ENCODE measurements at regions not wholly inside any gene's neighbourhood (a gene's known extent, or its start where the extent isn't known, plus 50 kb on each side); places are given as distances from the start of the nearest gene placed in this dataset.
A peak's percentile ranks its signal among the peaks of the same experiment; 100 is the strongest.

DNA sequence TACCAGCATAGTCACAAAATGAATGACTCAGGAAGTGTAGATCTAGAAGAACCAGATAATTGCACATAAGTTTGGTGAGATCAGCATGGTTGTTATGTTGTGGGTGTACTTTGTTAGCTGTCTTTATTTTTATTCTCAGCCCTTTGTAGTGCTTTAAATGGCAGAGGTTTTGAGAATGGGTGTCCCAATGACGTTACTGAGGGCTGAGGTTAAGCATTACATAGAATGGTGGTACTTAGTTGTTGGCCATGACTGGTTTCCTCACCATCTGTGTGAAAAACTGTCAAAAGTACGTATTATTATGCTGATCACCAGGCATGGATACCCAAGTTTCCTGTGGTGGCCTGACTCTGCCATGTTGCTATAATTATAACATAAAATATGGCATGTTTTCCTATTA, 165.8 kb downstream of the UBE2E3 start:
- no peak for DNase-seq
- no peak overlapping the region for H3K4me3 ChIP-seq (ENCODE audit: low read length)
- WGBS (ENCODE audit: insufficient coverage): 100% methylated on average over 1 of the region's 2 CpGs
- H3K36me3 ChIP-seq (ENCODE audit: control insufficient read depth, insufficient read depth, low read length): no peaks in the 10 kb centered on the region
- no peaks in the 10 kb centered on the region for H3K9me3 ChIP-seq (replicated peaks; ENCODE audit: control insufficient read depth, low read depth, low read length)
- no peak overlapping the region for H3K27ac ChIP-seq (ENCODE audit: low read length)
- no peaks in the 10 kb centered on the region for H3K4me1 ChIP-seq (ENCODE audit: control insufficient read depth, insufficient read depth, low read length)
- H3K27me3 ChIP-seq (ENCODE audit: control insufficient read depth, insufficient read depth, low read length): no peaks in the 10 kb centered on the region

DNA sequence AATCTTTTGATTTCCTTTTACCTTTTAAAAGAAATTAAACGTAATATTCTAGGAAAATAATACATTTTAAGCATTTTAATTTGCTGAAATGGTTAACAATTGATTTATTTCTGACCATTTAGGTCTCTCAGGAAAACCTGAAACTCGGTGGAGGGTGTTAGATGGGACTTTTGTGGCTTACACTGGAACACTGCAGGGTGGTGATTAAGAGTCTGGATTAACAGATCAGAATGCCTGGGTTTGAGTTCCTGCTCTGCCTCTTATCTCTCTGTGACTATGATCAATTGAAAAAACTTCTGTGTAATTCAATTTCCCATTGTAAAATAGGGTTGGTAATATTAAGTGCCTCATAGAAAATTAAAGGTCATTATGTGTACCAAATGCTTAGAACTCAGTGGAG, 168.7 kb downstream of the UBE2E3 start:
- no peak for DNase-seq
- Histone ChIP-seq H3K4me1 (ENCODE audit: control insufficient read depth, insufficient read depth, low read length) (no peaks in the 10 kb centered on the region), H3K27me3 (ENCODE audit: control insufficient read depth, insufficient read depth, low read length) (no peaks in the 10 kb centered on the region), H3K9me3 (replicated peaks; ENCODE audit: control insufficient read depth, low read depth, low read length) (no peaks in the 10 kb centered on the region), H3K4me3 (ENCODE audit: low read length) (no peak overlapping the region), H3K27ac (ENCODE audit: low read length) (no peak overlapping the region), H3K36me3 (ENCODE audit: control insufficient read depth, insufficient read depth, low read length) (no peaks in the 10 kb centered on the region)
- WGBS (ENCODE audit: insufficient coverage): no CpG with 5 or more reads among the region's 2 CpGs

DNA sequence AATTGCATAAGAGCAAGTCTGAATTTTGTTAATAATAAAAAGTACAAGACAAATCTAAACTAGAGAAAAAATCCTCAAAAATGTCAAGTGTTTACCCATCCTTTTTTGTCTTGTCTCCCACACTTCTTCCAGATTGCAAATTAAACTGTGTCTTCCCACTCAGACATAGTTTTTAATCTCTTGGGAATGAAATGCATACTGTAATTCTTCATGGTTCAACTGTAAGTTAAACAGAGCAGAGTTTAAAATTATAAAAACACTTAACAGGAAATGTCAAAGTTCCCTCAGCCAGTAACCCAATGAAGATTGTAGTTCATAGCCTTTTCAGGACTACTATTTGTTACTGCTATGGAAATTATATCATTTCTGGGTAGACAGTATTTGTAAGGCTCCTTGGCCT, 171.8 kb downstream of the UBE2E3 start:
- DNase-seq: peak; percentile 57
- Histone ChIP-seq H3K4me3 (ENCODE audit: low read length) (no peak overlapping the region), H3K27ac (ENCODE audit: low read length) (no peak overlapping the region), H3K27me3 (ENCODE audit: control insufficient read depth, insufficient read depth, low read length) (no peaks in the 10 kb centered on the region), H3K36me3 (ENCODE audit: control insufficient read depth, insufficient read depth, low read length) (no peaks in the 10 kb centered on the region), H3K4me1 (ENCODE audit: control insufficient read depth, insufficient read depth, low read length) (no peaks in the 10 kb centered on the region), H3K9me3 (replicated peaks; ENCODE audit: control insufficient read depth, low read depth, low read length) (peaks cover 4% of the 10 kb centered on the region)

DNA sequence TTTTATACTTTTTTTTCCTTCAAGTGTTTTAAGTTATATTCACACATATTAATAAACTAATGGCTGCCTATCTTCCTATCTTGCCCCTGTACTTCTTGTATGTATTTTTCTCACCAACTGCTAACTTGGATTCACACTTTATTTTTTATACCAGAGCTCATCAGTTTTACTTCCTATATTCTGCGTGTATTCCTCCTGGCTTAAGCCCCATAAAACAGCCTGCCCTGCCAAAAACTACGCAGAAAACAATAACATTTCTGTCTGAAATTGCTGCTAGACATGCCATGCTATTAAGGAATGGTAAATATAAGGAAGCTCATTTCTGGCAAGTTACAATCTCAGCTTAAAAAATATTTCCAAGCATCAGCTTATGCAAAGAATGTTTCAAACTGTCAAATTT, 172.3 kb downstream of the UBE2E3 start:
- peaks cover 4% of the 10 kb centered on the region for H3K9me3 ChIP-seq (replicated peaks; ENCODE audit: control insufficient read depth, low read depth, low read length)
- H3K36me3 ChIP-seq (ENCODE audit: control insufficient read depth, insufficient read depth, low read length): no peaks in the 10 kb centered on the region
- H3K4me1 ChIP-seq (ENCODE audit: control insufficient read depth, insufficient read depth, low read length): no peaks in the 10 kb centered on the region
- DNase-seq: peak; percentile 44
- no peaks in the 10 kb centered on the region for H3K27me3 ChIP-seq (ENCODE audit: control insufficient read depth, insufficient read depth, low read length)
- H3K27ac ChIP-seq (ENCODE audit: low read length): no peak overlapping the region
- no peak overlapping the region for H3K4me3 ChIP-seq (ENCODE audit: low read length)
- WGBS (ENCODE audit: insufficient coverage): no CpG with 5 or more reads among the region's 2 CpGs

DNA sequence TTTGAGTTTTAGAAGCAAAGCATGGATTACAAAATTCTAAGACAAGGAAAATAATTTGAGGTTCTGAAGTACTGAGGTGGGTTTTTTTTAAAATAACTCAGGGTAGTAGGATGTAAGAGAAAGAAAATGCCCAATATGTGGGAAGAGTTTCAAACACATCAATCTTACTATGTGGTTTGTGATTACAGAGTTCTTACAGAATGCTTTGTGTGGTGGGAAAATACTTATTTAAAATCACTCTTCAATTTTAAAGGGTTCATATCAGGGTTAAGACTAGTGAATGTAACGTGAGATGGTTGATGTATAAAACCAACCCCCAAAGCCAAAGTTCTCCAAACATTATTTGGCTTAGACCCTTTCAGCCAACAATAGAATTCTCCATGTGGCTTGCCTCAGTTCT, 173.5 kb downstream of the UBE2E3 start:
- Histone ChIP-seq H3K9me3 (replicated peaks; ENCODE audit: control insufficient read depth, low read depth, low read length) (peaks cover 4% of the 10 kb centered on the region), H3K36me3 (ENCODE audit: control insufficient read depth, insufficient read depth, low read length) (no peaks in the 10 kb centered on the region), H3K4me3 (ENCODE audit: low read length) (no peak overlapping the region), H3K27ac (ENCODE audit: low read length) (no peak overlapping the region), H3K27me3 (ENCODE audit: control insufficient read depth, insufficient read depth, low read length) (no peaks in the 10 kb centered on the region), H3K4me1 (ENCODE audit: control insufficient read depth, insufficient read depth, low read length) (no peaks in the 10 kb centered on the region)
- DNase-seq: no peak
- no CpG with 5 or more reads among the region's 1 CpG for WGBS (ENCODE audit: insufficient coverage)

DNA sequence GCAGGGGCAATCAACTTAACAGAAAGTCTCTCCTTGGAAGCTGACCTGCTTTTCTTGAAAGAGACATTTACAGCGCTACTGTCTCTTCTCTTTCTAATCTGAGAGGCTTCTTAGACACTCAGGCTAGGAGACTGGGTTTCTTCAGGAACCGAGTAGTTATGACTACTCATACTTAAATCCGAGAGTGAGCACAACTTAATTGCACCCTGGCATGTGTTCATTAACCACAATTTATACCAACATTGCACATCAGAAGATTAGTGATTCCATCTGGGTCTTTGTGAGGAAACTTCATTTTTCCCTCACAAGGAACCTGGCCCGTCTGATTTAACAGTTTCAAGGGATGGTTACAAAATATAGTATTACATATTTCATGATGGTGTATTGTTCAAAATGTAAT, 176.9 kb downstream of the UBE2E3 start:
- H3K27ac ChIP-seq (ENCODE audit: low read length): no peak overlapping the region
- 92% methylated on average over 3 of the region's 4 CpGs for WGBS (ENCODE audit: insufficient coverage)
- no peaks in the 10 kb centered on the region for H3K36me3 ChIP-seq (ENCODE audit: control insufficient read depth, insufficient read depth, low read length)
- DNase-seq: no peak
- no peak overlapping the region for H3K4me3 ChIP-seq (ENCODE audit: low read length)
- no peaks in the 10 kb centered on the region for H3K4me1 ChIP-seq (ENCODE audit: control insufficient read depth, insufficient read depth, low read length)
- peaks cover 4% of the 10 kb centered on the region for H3K9me3 ChIP-seq (replicated peaks; ENCODE audit: control insufficient read depth, low read depth, low read length)
- no peaks in the 10 kb centered on the region for H3K27me3 ChIP-seq (ENCODE audit: control insufficient read depth, insufficient read depth, low read length)

DNA sequence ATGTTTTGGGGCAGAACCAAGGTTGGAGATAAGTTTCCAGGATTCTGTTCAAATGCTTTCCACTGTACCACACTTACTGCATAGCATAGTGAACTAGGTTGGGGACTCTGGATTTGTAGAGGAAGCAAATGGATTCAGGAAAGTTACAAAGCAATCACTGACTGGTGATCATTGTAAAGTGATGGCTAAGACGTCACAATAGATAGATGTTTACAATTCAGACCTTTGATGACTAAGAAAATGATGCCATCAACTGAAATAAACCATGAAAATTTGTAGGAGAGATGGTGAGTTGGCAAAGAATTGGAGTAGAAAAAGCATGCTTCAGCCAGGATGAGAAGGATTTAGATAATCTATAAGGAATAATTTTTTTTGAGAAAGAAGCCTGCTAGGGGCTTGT, 178.0 kb downstream of the UBE2E3 start:
- Histone ChIP-seq H3K9me3 (replicated peaks; ENCODE audit: control insufficient read depth, low read depth, low read length) (peaks cover 4% of the 10 kb centered on the region), H3K27ac (ENCODE audit: low read length) (no peak overlapping the region), H3K4me1 (ENCODE audit: control insufficient read depth, insufficient read depth, low read length) (no peaks in the 10 kb centered on the region), H3K27me3 (ENCODE audit: control insufficient read depth, insufficient read depth, low read length) (no peaks in the 10 kb centered on the region), H3K36me3 (ENCODE audit: control insufficient read depth, insufficient read depth, low read length) (no peaks in the 10 kb centered on the region), H3K4me3 (ENCODE audit: low read length) (no peak overlapping the region)
- DNase-seq: no peak
- no CpG with 5 or more reads among the region's 1 CpG for WGBS (ENCODE audit: insufficient coverage)

DNA sequence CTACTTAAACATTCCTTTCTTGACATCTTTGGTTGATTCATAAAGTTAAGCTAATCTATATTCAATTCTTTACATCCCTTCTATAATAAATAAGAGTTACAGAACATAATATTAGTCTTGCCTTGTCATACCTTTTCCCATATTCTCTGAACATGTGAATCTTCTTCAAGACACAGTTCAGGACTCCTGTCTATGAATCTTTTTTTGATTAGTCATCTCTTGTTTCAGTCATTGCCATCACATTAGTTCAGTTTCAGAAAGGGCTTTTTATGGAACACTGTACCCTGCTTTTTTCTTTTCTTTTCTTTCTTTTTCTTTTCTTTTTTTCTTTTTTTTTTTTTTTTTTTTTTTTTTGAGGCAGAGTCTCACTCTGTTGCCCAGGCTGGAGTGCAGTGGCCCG, 181.2 kb downstream of the UBE2E3 start:
- no peak for DNase-seq
- no peaks in the 10 kb centered on the region for H3K27me3 ChIP-seq (ENCODE audit: control insufficient read depth, insufficient read depth, low read length)
- no peaks in the 10 kb centered on the region for H3K36me3 ChIP-seq (ENCODE audit: control insufficient read depth, insufficient read depth, low read length)
- no peak overlapping the region for H3K4me3 ChIP-seq (ENCODE audit: low read length)
- no peak overlapping the region for H3K27ac ChIP-seq (ENCODE audit: low read length)
- no peaks in the 10 kb centered on the region for H3K4me1 ChIP-seq (ENCODE audit: control insufficient read depth, insufficient read depth, low read length)
- no CpG with 5 or more reads among the region's 1 CpG for WGBS (ENCODE audit: insufficient coverage)
- no peaks in the 10 kb centered on the region for H3K9me3 ChIP-seq (replicated peaks; ENCODE audit: control insufficient read depth, low read depth, low read length)

DNA sequence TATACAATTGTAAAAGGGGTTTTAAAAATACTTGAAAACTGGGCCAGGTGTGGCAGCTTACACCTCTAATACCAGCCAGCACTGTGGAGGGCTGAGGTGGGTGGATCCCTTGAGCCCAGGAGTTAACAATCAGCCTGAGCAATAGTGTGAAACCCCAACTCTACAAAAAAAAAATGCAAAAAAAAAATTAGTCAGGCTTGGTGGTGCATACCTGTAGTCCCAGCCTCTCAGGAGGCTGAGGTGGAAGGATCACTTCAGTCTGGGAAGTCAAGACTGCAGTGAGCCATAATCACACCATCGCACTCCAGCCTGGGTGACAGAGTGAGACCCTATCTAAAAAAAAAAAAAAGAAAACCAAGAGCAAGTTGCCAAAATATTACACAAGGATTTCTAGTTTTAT, 182.7 kb downstream of the UBE2E3 start:
- H3K9me3 ChIP-seq (replicated peaks; ENCODE audit: control insufficient read depth, low read depth, low read length): no peaks in the 10 kb centered on the region
- H3K27ac ChIP-seq (ENCODE audit: low read length): no peak overlapping the region
- no peak overlapping the region for H3K4me3 ChIP-seq (ENCODE audit: low read length)
- no peaks in the 10 kb centered on the region for H3K4me1 ChIP-seq (ENCODE audit: control insufficient read depth, insufficient read depth, low read length)
- H3K27me3 ChIP-seq (ENCODE audit: control insufficient read depth, insufficient read depth, low read length): no peaks in the 10 kb centered on the region
- no peak for DNase-seq
- WGBS (ENCODE audit: insufficient coverage): no CpG with 5 or more reads among the region's 1 CpG
- no peaks in the 10 kb centered on the region for H3K36me3 ChIP-seq (ENCODE audit: control insufficient read depth, insufficient read depth, low read length)

DNA sequence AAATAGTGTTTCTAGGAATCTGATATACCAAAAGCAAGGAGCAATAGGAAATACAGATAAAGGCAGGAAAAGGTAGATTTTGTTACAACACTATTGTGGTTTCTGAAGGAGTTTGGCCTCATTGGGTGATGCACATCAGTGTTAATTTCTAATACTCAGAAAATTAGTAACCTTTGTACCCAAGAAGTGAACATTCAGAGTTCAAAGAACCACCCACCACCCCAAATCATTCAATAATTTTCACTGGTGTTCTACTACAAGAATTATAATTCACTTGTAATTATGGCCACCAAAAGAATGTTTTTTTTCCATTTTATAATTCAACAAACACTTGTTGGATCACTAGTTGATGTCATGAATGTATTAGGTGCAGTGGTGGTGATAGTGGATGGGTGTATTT, 183.3 kb downstream of the UBE2E3 start:
- no peak for DNase-seq
- no peak overlapping the region for H3K27ac ChIP-seq (ENCODE audit: low read length)

DNA sequence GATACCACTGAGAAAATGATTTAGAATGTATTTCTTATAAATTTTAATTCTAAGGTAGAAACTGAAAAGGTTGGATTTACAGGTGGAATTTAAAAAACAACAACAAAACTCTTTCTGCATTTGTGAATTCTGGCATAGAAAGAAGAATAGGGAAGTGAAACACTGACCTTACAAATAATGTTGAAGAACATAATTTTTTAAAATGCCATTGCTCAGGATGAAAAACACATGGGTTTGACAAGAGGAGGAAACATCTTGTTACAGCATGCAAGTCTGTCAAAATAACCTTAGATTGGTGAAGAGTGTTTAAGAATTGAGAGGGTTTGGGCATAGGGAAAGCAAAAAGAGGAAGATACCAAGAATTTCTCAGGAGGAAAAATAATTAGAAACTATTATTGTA, 184.3 kb downstream of the UBE2E3 start:
- Histone ChIP-seq H3K27me3 (ENCODE audit: control insufficient read depth, insufficient read depth, low read length) (no peaks in the 10 kb centered on the region), H3K4me1 (ENCODE audit: control insufficient read depth, insufficient read depth, low read length) (no peaks in the 10 kb centered on the region), H3K9me3 (replicated peaks; ENCODE audit: control insufficient read depth, low read depth, low read length) (no peaks in the 10 kb centered on the region), H3K4me3 (ENCODE audit: low read length) (no peak overlapping the region), H3K36me3 (ENCODE audit: control insufficient read depth, insufficient read depth, low read length) (no peaks in the 10 kb centered on the region), H3K27ac (ENCODE audit: low read length) (no peak overlapping the region)
- DNase-seq: no peak

More for the DNA sequence above, 183.3 kb downstream of the UBE2E3 start:
- Histone ChIP-seq H3K27me3 (ENCODE audit: control insufficient read depth, insufficient read depth, low read length) (no peaks in the 10 kb centered on the region), H3K4me3 (ENCODE audit: low read length) (no peak overlapping the region), H3K4me1 (ENCODE audit: control insufficient read depth, insufficient read depth, low read length) (no peaks in the 10 kb centered on the region), H3K36me3 (ENCODE audit: control insufficient read depth, insufficient read depth, low read length) (no peaks in the 10 kb centered on the region), H3K9me3 (replicated peaks; ENCODE audit: control insufficient read depth, low read depth, low read length) (no peaks in the 10 kb centered on the region)
